CD14-positive monocyte (primary cell): ENCODE measurements at regions not wholly inside any gene's neighbourhood (a gene's known extent, or its start where the extent isn't known, plus 50 kb on each side); places are given as distances from the start of the nearest gene placed in this dataset.

Experiments
- DNase-seq, 3 donors: peaks; one replicate each; pipeline ENCODE4 v3.0.0-alpha.2; 2011 to 2022
- H2AFZ ChIP-seq: 2 replicates; pipeline ENCODE4 v1.6.0; 2012; ENCODE audit warnings: mild to moderate bottlenecking, low read depth, low read length, inconsistent platforms; ENCODE audit not compliant: insufficient read depth, poor library complexity, severe bottlenecking
- H3K27ac ChIP-seq, 2 donors: 1 replicate in 1 of 2; 2 replicates in 1 of 2; pipeline ENCODE4 v1.5.1; 2012 to 2013; ENCODE audit warnings: low read length in 2 of 2, control low read depth in 1 of 2, inconsistent platforms in 1 of 2, low read depth in 1 of 2, mild to moderate bottlenecking in 1 of 2
- H3K27me3 ChIP-seq, 2 donors: one replicate each; pipeline versions ENCODE4 v1.6.0 to v1.6.1; 2011 to 2013; ENCODE audit warnings: low read length in 2 of 2; ENCODE audit not compliant: control insufficient read depth in 2 of 2, insufficient read depth in 2 of 2
- H3K36me3 ChIP-seq, 2 donors: replicated peaks in 1 of 2; 1 replicate in 1 of 2; 2 replicates in 1 of 2; pipeline versions ENCODE4 v1.5.1 to v1.6.1; 2012 to 2013; ENCODE audit warnings: low read length in 2 of 2, control low read depth in 1 of 2, inconsistent platforms in 1 of 2, mild to moderate bottlenecking in 1 of 2; ENCODE audit not compliant: insufficient read depth in 2 of 2, control insufficient read depth in 1 of 2
- H3K4me1 ChIP-seq, 2 donors: 1 replicate in 1 of 2; 2 replicates in 1 of 2; pipeline versions ENCODE4 v1.5.1 to v1.6.1; 2012 to 2013; ENCODE audit warnings: low read length in 2 of 2, control low read depth in 1 of 2, inconsistent platforms in 1 of 2, mild to moderate bottlenecking in 1 of 2, moderate library complexity in 1 of 2; ENCODE audit not compliant: insufficient read depth in 2 of 2, control insufficient read depth in 1 of 2
- H3K4me2 ChIP-seq: replicated peaks from 2 replicates; pipeline ENCODE3; 2012; ENCODE audit warnings: low read length, moderate library complexity, mild to moderate bottlenecking; ENCODE audit not compliant: poor library complexity, severe bottlenecking; ENCODE audit errors: extremely low read depth
- H3K4me3 ChIP-seq, 3 experiments: fragments of 200-600 bp in 1 of 3; sonication (generic) in 1 of 3; replicated peaks in 1 of 3; 1 replicate in 2 of 3; 2 replicates in 1 of 3; pipeline ENCODE4 v1.5.1; 2011 to 2013; ENCODE audit warnings: low read length in 3 of 3, mild to moderate bottlenecking in 3 of 3, control low read depth in 2 of 3, low read depth in 2 of 3, inconsistent platforms in 1 of 3, moderate library complexity in 1 of 3
- H3K79me2 ChIP-seq: 2 replicates; pipeline ENCODE4 v1.6.0; 2012; ENCODE audit warnings: mild to moderate bottlenecking, control low read depth, inconsistent platforms, low read length, moderate library complexity; ENCODE audit not compliant: insufficient read depth
- H3K9ac ChIP-seq: 2 replicates; pipeline ENCODE4 v1.6.0; 2017; ENCODE audit warnings: low read length, mild to moderate bottlenecking; ENCODE audit not compliant: insufficient read depth, poor library complexity, severe bottlenecking
- H3K9me3 ChIP-seq, 2 donors: replicated peaks in 1 of 2; 1 replicate in 1 of 2; 2 replicates in 1 of 2; pipeline versions ENCODE4 v1.5.1 to v1.6.1; 2012 to 2013; ENCODE audit warnings: low read length in 2 of 2, control low read depth in 1 of 2; ENCODE audit not compliant: control insufficient read depth in 1 of 2, insufficient read depth in 1 of 2
- H4K20me1 ChIP-seq: 2 replicates; pipeline ENCODE4 v1.6.0; 2012; ENCODE audit warnings: mild to moderate bottlenecking, low read length, control low read depth, moderate library complexity; ENCODE audit not compliant: insufficient read depth
- H3K27ac Mint-ChIP-seq, 7 donors: one replicate each; pipeline ENCODE4 v1.8.0; 2020; ENCODE audit warnings: mild to moderate bottlenecking in 7 of 7, mixed read lengths in 7 of 7, moderate library complexity in 6 of 7, inconsistent platforms in 2 of 7
- H3K27me3 Mint-ChIP-seq, 3 donors: one replicate each; pipeline ENCODE4 v1.8.0; 2021 to 2022; ENCODE audit warnings: low read depth in 3 of 3, mild to moderate bottlenecking in 3 of 3, mixed read lengths in 3 of 3, moderate library complexity in 3 of 3, inconsistent platforms in 1 of 3
- H3K36me3 Mint-ChIP-seq, 2 donors: one replicate each; pipeline ENCODE4 v1.8.0; 2020; ENCODE audit warnings: mixed read lengths in 2 of 2, inconsistent platforms in 1 of 2, mild to moderate bottlenecking in 1 of 2
- H3K4me1 Mint-ChIP-seq: one replicate; pipeline ENCODE4 v1.8.0; 2020; ENCODE audit warnings: mild to moderate bottlenecking, mixed read lengths
- H3K4me3 Mint-ChIP-seq, 2 donors: one replicate each; pipeline ENCODE4 v1.8.0; 2020; ENCODE audit warnings: mild to moderate bottlenecking in 2 of 2, mixed read lengths in 2 of 2, moderate library complexity in 1 of 2
- H3K9me3 Mint-ChIP-seq, 7 donors: one replicate each; pipeline ENCODE4 v1.8.0; 2020 to 2022; ENCODE audit warnings: mixed read lengths in 7 of 7, mild to moderate bottlenecking in 6 of 7, moderate library complexity in 6 of 7, inconsistent platforms in 2 of 7
- CTCF ChIP-seq: fragments of 200-600 bp; IDR thresholded peaks from one replicate; pipeline ENCODE4 v1.8.0; 2022; ENCODE audit warnings: antibody characterized with exemption, mild to moderate bottlenecking
- intact Hi-C, 2 donors: fragments of 100-400 bp; cut with micrococcal nuclease; formaldehyde crosslinking; loops; one replicate each; pipeline versions ENCODE4 v1.15.0 to v1.15.1; 2023

GRCh38 chr4:141580523-141580922 lies 55.9 kb upstream of the IL15 start:
- Histone ChIP-seq H3K4me2 (no peak overlapping the region), H3K9me3 (peaks cover 3 to 8% of the 10 kb centered on the region in 2 donors), H2AFZ (no peak overlapping the region), H3K27me3 (no peaks in the 10 kb centered on the region), H3K27ac (no peak overlapping the region), H3K79me2 (no peaks in the 10 kb centered on the region), H3K9ac (no peak overlapping the region), H3K4me3 (no peak overlapping the region), H4K20me1 (no peaks in the 10 kb centered on the region), H3K36me3 (no peaks in the 10 kb centered on the region), H3K4me1 (no peaks in the 10 kb centered on the region)
- no peak for TF ChIP-seq CTCF
- peaks cover 4 to 20% (median 15%) of the 10 kb centered on the region in 7 donors for H3K9me3 Mint-ChIP-seq
- H3K27ac Mint-ChIP-seq, result no peak overlapping the region
- DNase-seq, result no peak
- H3K4me3 Mint-ChIP-seq, result no peak overlapping the region
- H3K36me3 Mint-ChIP-seq, result peaks cover 0 to 5% of the 10 kb centered on the region in 2 donors
- H3K27me3 Mint-ChIP-seq, result no peaks in the 10 kb centered on the region
- no peaks in the 10 kb centered on the region for H3K4me1 Mint-ChIP-seq
- intact Hi-C loops, result no loop called here
